ENCODE measurements at regions not wholly inside any gene's neighbourhood (a gene's known extent, or its start where the extent isn't known, plus 50 kb on each side); places are given as distances from the start of the nearest gene placed in this dataset.

DNA sequence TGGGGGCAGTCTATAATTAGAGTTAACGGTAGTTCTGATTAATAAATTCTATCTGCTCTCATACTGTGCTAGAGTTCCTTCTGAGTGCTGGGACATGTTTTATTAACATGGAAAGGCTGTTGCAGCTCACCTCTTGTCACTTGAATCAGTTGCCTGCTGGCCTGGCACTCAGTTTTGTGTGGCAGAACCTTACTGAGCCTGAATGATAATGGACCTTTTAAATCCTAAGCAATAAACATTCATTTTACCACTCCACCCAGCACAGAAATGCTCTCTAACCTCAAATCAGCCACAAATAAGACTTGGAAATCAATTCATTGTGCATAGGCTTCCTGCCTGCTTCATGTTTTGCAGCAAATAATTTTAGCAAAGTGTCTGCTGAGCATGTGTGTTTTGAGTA is 115.0 kb upstream of the RBMS1 start:
- TF ChIP-seq, protein P1, sequence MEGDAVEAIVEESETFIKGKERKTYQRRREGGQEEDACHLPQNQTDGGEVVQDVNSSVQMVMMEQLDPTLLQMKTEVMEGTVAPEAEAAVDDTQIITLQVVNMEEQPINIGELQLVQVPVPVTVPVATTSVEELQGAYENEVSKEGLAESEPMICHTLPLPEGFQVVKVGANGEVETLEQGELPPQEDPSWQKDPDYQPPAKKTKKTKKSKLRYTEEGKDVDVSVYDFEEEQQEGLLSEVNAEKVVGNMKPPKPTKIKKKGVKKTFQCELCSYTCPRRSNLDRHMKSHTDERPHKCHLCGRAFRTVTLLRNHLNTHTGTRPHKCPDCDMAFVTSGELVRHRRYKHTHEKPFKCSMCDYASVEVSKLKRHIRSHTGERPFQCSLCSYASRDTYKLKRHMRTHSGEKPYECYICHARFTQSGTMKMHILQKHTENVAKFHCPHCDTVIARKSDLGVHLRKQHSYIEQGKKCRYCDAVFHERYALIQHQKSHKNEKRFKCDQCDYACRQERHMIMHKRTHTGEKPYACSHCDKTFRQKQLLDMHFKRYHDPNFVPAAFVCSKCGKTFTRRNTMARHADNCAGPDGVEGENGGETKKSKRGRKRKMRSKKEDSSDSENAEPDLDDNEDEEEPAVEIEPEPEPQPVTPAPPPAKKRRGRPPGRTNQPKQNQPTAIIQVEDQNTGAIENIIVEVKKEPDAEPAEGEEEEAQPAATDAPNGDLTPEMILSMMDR (IDR thresholded peaks at IDR 0.05) = no peak
- no peak for TF ChIP-seq POLR2A (IDR thresholded peaks at IDR 0.05)
